ENCODE measurements at regions not wholly inside any gene's neighbourhood (a gene's known extent, or its start where the extent isn't known, plus 50 kb on each side); places are given as distances from the start of the nearest gene placed in this dataset.

GRCh38 chr11:59264736-59265135, 52.0 kb upstream of the MPEG1 start:
- Mint-ChIP-seq H3K27ac (no peak overlapping the region), H3K36me3 (ENCODE audit: low read depth) (no peaks in the 10 kb centered on the region), H3K4me3 (no peak overlapping the region), H3K27me3 (no peaks in the 10 kb centered on the region), H3K4me1 (ENCODE audit: low read depth) (no peaks in the 10 kb centered on the region), H3K9me3 (no peaks in the 10 kb centered on the region)
- POLR2A ChIA-PET: no interaction called here
- intact Hi-C loops (cut with micrococcal nuclease): no loop called here
- no peak for TF ChIP-seq CTCF (IDR thresholded peaks at IDR 0.05)
- CTCF ChIA-PET: interaction anchor here (1.4 kb wide), 1 partner anchor 59 kb away, joined by 3 read pairs; no protein-coding TSS in a partner anchor
- no peak for ATAC-seq
- no peak for DNase-seq

- no peaks in the 10 kb centered on the region for H3K9me3 Mint-ChIP-seq
- ATAC-seq: no peak
- H3K4me1 Mint-ChIP-seq (ENCODE audit: low read depth): no peaks in the 10 kb centered on the region
- DNase-seq: peak; percentile 22
- POLR2A ChIA-PET: no interaction called here
- no peak overlapping the region for H3K4me3 Mint-ChIP-seq
- H3K27ac Mint-ChIP-seq: no peak overlapping the region
- no peak for TF ChIP-seq CTCF (IDR thresholded peaks at IDR 0.05)
- intact Hi-C loops (cut with micrococcal nuclease): no loop called here
- CTCF ChIA-PET: interaction anchor here (1.4 kb wide), 1 partner anchor 57 kb away, joined by 3 read pairs; no protein-coding TSS in a partner anchor
- no peaks in the 10 kb centered on the region for H3K27me3 Mint-ChIP-seq
- H3K36me3 Mint-ChIP-seq (ENCODE audit: low read depth): no peaks in the 10 kb centered on the region
Observed at GRCh38 chr11:59263225-59263894, 50.6 kb upstream of the MPEG1 start.
